ENCODE measurements at regions not wholly inside any gene's neighbourhood (a gene's known extent, or its start where the extent isn't known, plus 50 kb on each side); places are given as distances from the start of the nearest gene placed in this dataset.

DNA sequence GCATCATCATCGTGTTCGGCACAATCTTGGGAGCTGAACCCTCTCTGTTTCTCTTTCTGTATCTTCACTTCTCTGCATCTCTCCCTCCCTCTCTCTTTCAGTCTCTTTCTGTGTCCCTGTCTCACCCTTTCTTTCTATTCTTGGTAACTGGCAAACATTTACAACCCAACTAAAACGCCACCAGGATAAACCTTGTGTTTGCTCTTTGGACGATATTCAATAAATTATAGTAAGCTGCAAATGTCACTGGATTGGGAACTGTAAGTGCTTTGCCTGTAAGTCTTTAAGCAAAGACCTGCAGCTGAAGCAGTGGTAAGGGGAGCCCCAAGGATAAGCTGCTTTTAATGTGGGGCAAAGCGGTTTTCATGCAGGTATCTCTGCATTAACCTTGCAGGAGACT, 558.0 kb upstream of the MKI67 start:
- no peak for TF ChIP-seq CTCF (IDR thresholded peaks at IDR 0.05)
- TF ChIP-seq POLR2A (IDR thresholded peaks at IDR 0.05): no peak
